ENCODE measurements at regions not wholly inside any gene's neighbourhood (a gene's known extent, or its start where the extent isn't known, plus 50 kb on each side); places are given as distances from the start of the nearest gene placed in this dataset.

- DNase-seq = peak; percentile 52
These were observed 640.2 kb upstream of the KIRREL3 start for GRCh38 chr11:127640561-127641451.

DNA sequence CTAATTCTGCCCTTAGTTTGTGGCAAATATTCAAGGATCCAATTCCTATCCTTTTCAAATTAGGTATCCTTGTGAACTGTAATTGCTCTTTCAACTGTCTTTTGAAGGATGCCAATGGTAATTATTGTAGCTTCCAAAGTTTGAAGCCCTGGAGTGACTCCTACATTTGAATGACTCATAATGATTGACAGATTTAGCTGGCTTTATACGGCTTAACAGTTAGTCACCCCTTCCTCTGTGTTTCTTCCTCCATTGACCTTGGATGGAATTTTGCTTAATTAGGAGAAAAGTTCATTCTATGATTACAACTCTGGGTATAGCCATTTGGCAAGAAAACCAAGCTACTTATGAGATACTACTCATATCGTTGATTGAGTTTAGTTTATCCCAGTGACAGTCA is 639.3 kb upstream of the KIRREL3 start:
- no peak for DNase-seq

GRCh38 chr11:127632976-127633680 is 632.6 kb upstream of the KIRREL3 start:
- no peak for DNase-seq

- DNase-seq = no peak
These were observed 632.0 kb upstream of the KIRREL3 start for GRCh38 chr11:127632546-127632945.

- DNase-seq = no peak
These were observed 631.4 kb upstream of the KIRREL3 start for GRCh38 chr11:127631974-127632373.

- no peak for DNase-seq
These were observed 628.6 kb upstream of the KIRREL3 start for GRCh38 chr11:127629200-127629599.

- no peak for DNase-seq
These were observed 627.9 kb upstream of the KIRREL3 start for GRCh38 chr11:127628458-127628785.

- no peak for DNase-seq
These were observed 627.3 kb upstream of the KIRREL3 start for GRCh38 chr11:127627629-127628457.

DNA sequence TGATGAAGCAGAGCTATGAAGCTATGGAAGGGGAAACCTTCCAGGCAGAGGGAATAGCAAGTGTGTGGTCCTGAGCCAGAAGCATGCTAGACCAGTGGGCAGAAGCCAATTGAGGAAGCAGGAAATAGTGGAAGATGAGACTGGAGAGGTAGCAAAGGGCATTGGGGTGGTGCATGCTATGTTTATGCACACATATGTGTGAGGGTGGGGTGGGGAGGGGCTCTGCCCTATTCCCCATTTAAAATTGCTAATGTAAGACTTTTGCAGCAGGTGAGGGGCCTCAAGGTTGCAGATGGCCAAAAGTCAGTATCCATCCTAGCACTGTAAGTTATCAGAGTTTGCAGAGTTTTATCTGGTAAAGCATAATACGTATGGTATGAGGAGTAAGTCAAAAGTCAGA is 626.6 kb upstream of the KIRREL3 start:
- no peak for DNase-seq

DNA sequence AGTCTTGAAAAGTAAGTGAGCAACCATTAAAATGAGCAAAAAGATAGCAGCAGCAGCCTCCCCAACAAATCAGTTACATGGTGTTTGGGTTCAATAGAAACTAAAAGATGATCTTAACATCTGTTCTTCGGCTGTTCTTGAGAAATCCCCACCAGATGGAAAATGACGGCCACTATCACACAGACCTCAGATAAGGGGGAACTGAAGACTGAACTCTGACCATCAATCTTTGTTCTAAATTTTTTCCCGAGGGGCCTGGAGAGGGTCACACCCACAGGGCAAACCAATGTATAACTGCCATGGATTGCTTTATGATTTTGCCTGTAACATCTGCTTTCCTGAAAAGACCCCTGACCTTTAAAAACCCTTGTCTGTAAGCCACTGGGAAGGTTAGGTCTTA is 624.8 kb upstream of the KIRREL3 start:
- DNase-seq = no peak

- no peak for DNase-seq
These were observed 623.8 kb upstream of the KIRREL3 start for GRCh38 chr11:127624306-127624856.

GRCh38 chr11:127622686-127623085 is 622.1 kb upstream of the KIRREL3 start:
- DNase-seq = no peak

GRCh38 chr11:127620671-127621070 is 620.1 kb upstream of the KIRREL3 start:
- DNase-seq = no peak

DNA sequence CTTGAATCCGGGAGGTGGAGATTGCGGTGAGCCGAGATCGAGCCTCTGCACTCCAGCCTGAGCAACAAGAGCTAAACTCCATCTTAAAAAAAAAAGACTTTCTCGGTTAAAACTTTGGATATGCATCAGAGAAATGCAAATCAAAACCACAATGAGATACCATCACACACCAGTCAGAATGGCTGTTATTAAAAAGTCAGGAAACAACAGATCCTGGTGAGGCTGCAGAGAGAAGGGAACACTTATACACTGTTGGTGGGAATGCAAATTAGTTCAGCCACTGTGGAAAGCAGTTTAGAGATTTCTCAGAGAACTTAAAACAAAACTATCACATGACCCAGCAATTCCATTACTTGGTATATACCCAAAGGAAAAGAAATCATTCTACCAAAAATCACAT is 619.4 kb upstream of the KIRREL3 start:
- no peak for DNase-seq

DNA sequence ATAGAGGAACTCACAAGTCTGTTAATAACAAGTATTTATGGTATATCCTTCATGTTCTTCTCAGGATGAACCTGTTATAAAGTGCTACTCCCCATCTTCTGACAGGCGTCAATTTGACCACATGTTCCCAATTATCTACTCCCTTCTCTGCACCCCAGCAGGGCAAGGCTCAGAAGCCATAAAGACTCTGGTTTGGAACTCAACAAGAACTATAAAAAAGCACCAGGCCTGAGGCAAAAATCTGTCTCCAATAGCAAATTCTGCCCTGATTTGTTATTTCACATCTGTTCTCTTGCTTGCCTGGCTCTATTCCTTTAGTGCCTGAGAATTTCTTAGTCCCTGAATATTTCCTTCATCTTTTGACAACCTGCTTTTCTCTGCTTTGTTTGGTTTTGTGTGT is 618.2 kb upstream of the KIRREL3 start:
- DNase-seq = no peak

DNA sequence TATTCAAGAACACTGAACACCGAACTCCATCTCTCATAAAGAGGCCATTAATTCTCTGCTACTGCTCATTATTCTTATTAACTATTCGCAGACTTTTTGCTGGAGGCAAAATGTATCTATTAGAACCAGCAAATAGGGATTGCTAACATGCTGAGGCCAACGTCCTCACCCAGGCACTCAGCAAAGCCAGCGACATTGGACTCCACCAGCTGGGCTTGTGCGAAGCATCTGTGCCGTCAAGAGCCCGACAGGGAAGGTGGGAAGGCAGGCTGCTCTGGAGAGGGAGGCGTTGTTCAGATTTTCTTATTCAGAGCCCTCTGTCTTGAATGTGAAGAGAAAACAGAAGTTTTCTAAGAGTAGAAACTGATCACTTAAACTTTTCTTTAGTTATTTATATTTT is 615.6 kb upstream of the KIRREL3 start:
- DNase-seq = no peak

DNA sequence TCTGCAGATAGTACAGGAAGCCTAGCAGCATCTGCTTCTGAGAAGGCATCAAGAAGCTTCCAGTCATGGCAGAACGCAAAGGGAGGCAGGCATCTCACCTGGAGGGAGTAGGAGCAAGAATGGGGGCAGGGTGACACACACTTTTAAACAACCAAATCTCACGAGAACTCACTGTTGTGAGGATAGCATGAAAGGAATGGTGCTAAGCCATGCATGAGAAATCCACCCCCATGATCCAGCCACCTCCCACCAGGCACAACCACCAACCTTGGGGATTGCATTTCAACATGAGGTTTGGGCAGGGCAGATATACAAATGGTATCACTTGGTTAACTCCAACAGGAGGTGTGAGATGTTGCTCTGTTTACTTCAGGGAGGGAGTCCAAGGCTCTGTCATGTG is 612.0 kb upstream of the KIRREL3 start:
- DNase-seq = no peak

DNA sequence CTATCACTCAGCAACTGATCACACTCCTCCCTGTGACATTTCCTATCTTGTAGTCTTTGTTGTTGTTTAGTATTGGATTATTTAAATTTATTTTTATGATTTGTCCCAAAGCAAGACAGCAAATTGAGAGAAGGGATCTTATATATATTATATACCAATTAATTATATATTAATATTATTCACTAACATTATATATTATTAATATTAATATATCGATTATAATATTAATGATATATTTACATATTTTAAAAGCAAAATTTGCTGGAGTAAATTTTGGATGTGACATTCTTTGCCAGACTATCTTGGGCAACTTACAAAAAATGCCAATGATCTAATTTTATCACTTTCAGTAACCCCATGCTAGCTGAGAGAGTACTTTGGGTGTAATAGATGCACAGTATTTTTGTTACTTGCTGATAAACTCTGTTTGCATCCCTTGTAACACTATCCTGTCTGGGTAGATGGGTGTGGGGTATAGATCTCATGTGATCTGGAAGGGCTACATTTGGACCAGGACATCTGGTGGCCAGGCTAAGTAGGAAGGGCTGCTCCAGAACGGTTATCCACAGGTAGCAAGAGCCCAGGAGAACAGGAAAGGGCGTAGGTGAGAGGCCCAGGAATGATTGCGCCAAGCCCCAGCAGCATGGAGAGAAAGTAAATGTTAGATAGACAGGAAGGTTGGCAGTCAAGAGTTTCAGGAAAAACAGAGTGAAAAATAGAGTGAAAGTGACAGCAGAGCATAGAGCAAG is 608.6 kb upstream of the KIRREL3 start:
- no peak for DNase-seq

- peak; percentile 58 for DNase-seq
These were observed 607.0 kb upstream of the KIRREL3 start for GRCh38 chr11:127607487-127608085.

DNA sequence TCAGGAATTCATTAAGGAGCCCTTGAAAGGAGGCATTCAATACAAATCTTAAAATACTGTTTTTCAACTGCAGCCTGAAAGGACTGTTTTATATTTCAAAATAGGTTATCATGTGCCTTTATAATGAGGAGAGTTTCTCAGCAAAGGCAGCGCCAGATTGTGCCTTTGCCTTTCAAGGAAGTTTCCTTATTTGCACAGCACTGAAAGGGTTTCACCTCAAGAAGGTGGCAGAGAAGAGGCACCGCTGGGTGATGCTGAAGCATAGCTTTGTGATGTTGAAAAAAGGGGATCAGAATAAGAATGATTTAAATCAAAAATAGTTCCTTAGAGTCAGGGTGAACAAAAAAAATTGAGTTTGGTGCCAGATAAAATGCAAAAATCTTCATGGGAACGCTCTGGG is 601.0 kb upstream of the KIRREL3 start:
- no peak for DNase-seq

- no peak for DNase-seq
These were observed 600.1 kb upstream of the KIRREL3 start for GRCh38 chr11:127600674-127601073.
